Ovary (tissue), 3 donors: ENCODE measurements at regions not wholly inside any gene's neighbourhood (a gene's known extent, or its start where the extent isn't known, plus 50 kb on each side); places are given as distances from the start of the nearest gene placed in this dataset.

Experiments
- CTCF ChIP-seq, 3 donors: fragments of 450-650 bp in 2 of 3; fragments of 200-600 bp in 1 of 3; IDR thresholded peaks; one replicate each; pipeline versions ENCODE4 v1.5.1 to v1.8.0; 2016 to 2022; ENCODE audit warnings: antibody characterized with exemption in 3 of 3, mild to moderate bottlenecking in 1 of 3
- EP300 ChIP-seq: sonication (generic); formaldehyde crosslinking; IDR thresholded peaks from one replicate; pipeline ENCODE4 v1.6.1; 2017; ENCODE audit warnings: antibody characterized with exemption
- POLR2A ChIP-seq: fragments of 450-650 bp; IDR thresholded peaks from one replicate; pipeline ENCODE4 v1.6.1; 2017; ENCODE audit warnings: antibody characterized with exemption, mild to moderate bottlenecking, moderate library complexity
- donor health status: DM: no; HTN: no; CAD: no.

GRCh38 chr11:32032052-32032451, 58.8 kb upstream of the RCN1 start:
- TF ChIP-seq CTCF (IDR thresholded peaks at IDR 0.05) (no peak), POLR2A (no peak), EP300 (no peak)
